Activated T-helper 17 cell treated with anti-CD3 and anti-CD28 coated beads, Interleukin-2, amount 50 U/mL, for 72 hours (primary cell): ENCODE measurements at regions not wholly inside any gene's neighbourhood (a gene's known extent, or its start where the extent isn't known, plus 50 kb on each side); places are given as distances from the start of the nearest gene placed in this dataset.
"Not testable (repeated sequence)": the region's sequence is repeated elsewhere in the genome, so short reads cannot be mapped to it uniquely, and the experiment has no call there.

Experiments
- ATAC-seq: fragments of 150-1000 bp; cut with Tn5 transposase; replicated peaks from 2 replicates; pipeline ENCODE4 v1.10.0; 2021; ENCODE audit warnings: mild to moderate bottlenecking, moderate library complexity
- H3K27ac Mint-ChIP-seq: one replicate; pipeline ENCODE4 v1.8.0; 2022; ENCODE audit warnings: mixed read lengths
- H3K27me3 Mint-ChIP-seq: one replicate; pipeline ENCODE4 v1.8.0; 2022; ENCODE audit warnings: mixed read lengths
- H3K36me3 Mint-ChIP-seq: one replicate; pipeline ENCODE4 v1.8.0; 2022; ENCODE audit warnings: low read depth, mild to moderate bottlenecking, mixed read lengths
- H3K4me1 Mint-ChIP-seq: one replicate; pipeline ENCODE4 v1.8.0; 2022; ENCODE audit warnings: mixed read lengths
- H3K4me3 Mint-ChIP-seq: one replicate; pipeline ENCODE4 v1.8.0; 2022; ENCODE audit warnings: mild to moderate bottlenecking, mixed read lengths
- H3K9me3 Mint-ChIP-seq: one replicate; pipeline ENCODE4 v1.8.0; 2022; ENCODE audit warnings: mixed read lengths

DNA sequence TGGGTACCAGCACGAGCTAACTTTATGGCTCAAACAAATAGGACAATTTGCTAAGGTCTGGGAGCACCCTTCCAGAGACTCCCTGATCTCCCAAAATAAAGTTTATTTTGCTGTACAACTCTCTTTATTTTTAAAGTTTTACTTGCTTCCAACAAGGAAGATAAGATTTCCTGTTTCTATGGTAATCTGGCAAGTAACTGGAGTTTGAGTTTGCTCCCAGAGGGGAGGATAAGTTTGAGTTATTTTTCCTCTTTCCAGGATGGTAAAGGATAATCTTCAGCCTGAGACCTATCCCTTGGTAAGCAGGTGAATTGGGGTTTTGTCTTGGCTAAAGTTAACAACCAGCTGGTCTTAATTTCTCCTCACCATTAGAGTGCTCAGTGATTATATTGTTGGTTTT, 1019.4 kb upstream of the ALCAM start:
- H3K4me3 Mint-ChIP-seq = no peak overlapping the region
- peaks cover 2% of the 10 kb centered on the region for H3K27me3 Mint-ChIP-seq
- no peak overlapping the region for H3K27ac Mint-ChIP-seq
- H3K9me3 Mint-ChIP-seq = no peaks in the 10 kb centered on the region
- no peaks in the 10 kb centered on the region for H3K36me3 Mint-ChIP-seq
- no peak for ATAC-seq
- H3K4me1 Mint-ChIP-seq = no peaks in the 10 kb centered on the region

GRCh38 chr3:104349836-104350235, 1016.9 kb upstream of the ALCAM start:
- Mint-ChIP-seq H3K36me3 (no peaks in the 10 kb centered on the region), H3K9me3 (no peaks in the 10 kb centered on the region), H3K4me1 (no peaks in the 10 kb centered on the region), H3K4me3 (no peak overlapping the region), H3K27ac (no peak overlapping the region), H3K27me3 (peaks cover 2% of the 10 kb centered on the region)
- no peak for ATAC-seq

GRCh38 chr3:104353951-104354350, 1012.8 kb upstream of the ALCAM start:
- ATAC-seq = no peak
- Mint-ChIP-seq H3K4me3 (no peak overlapping the region), H3K27me3 (no peaks in the 10 kb centered on the region), H3K4me1 (no peaks in the 10 kb centered on the region), H3K27ac (no peak overlapping the region), H3K9me3 (no peaks in the 10 kb centered on the region), H3K36me3 (no peaks in the 10 kb centered on the region)

GRCh38 chr3:104359546-104359945, 1007.2 kb upstream of the ALCAM start:
- Mint-ChIP-seq H3K4me1 (no peaks in the 10 kb centered on the region), H3K27ac (no peak overlapping the region), H3K4me3 (no peak overlapping the region), H3K36me3 (no peaks in the 10 kb centered on the region), H3K27me3 (no peaks in the 10 kb centered on the region), H3K9me3 (no peaks in the 10 kb centered on the region)
- no peak for ATAC-seq

GRCh38 chr3:104360038-104360437, 1006.7 kb upstream of the ALCAM start:
- no peaks in the 10 kb centered on the region for H3K36me3 Mint-ChIP-seq

DNA sequence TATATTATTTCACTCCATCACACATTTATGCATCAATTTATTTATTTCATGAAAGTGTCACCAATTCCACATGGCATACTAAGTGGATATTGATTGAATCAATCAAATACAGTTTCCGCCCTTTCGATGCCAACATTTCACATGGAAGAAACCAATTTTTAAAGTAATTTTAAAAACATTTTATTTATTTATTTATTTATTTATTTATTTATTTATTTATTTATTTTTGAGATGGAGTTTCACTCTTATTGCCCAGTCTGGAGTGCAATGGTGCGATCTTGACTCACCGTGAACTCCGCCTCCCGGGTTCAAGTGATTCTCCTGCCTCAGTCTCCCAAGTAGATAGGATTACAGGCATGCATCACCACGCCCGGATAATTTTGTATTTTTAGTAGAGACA, 1005.0 kb upstream of the ALCAM start:
- not testable (repeated sequence) for ATAC-seq, H3K4me1 Mint-ChIP-seq, H3K36me3 Mint-ChIP-seq, H3K4me3 Mint-ChIP-seq, H3K9me3 Mint-ChIP-seq, H3K27me3 Mint-ChIP-seq, H3K27ac Mint-ChIP-seq

More at GRCh38 chr3:104360038-104360437, 1006.7 kb upstream of the ALCAM start:
- Mint-ChIP-seq H3K4me1 (no peaks in the 10 kb centered on the region), H3K27me3 (no peaks in the 10 kb centered on the region), H3K27ac (no peak overlapping the region), H3K4me3 (no peak overlapping the region), H3K9me3 (no peaks in the 10 kb centered on the region)
- no peak for ATAC-seq

GRCh38 chr3:104362319-104362718, 1004.4 kb upstream of the ALCAM start:
- H3K36me3 Mint-ChIP-seq = no peaks in the 10 kb centered on the region
- H3K4me1 Mint-ChIP-seq = no peaks in the 10 kb centered on the region
- no peaks in the 10 kb centered on the region for H3K9me3 Mint-ChIP-seq

GRCh38 chr3:104367000-104367399, 999.7 kb upstream of the ALCAM start:
- no peaks in the 10 kb centered on the region for H3K4me1 Mint-ChIP-seq
- no peaks in the 10 kb centered on the region for H3K36me3 Mint-ChIP-seq
- no peak overlapping the region for H3K27ac Mint-ChIP-seq
- H3K4me3 Mint-ChIP-seq = no peak overlapping the region
- H3K9me3 Mint-ChIP-seq = no peaks in the 10 kb centered on the region
- no peaks in the 10 kb centered on the region for H3K27me3 Mint-ChIP-seq
- ATAC-seq = no peak

More at GRCh38 chr3:104362319-104362718, 1004.4 kb upstream of the ALCAM start:
- no peak for ATAC-seq
- Mint-ChIP-seq H3K27ac (no peak overlapping the region), H3K27me3 (no peaks in the 10 kb centered on the region), H3K4me3 (no peak overlapping the region)

DNA sequence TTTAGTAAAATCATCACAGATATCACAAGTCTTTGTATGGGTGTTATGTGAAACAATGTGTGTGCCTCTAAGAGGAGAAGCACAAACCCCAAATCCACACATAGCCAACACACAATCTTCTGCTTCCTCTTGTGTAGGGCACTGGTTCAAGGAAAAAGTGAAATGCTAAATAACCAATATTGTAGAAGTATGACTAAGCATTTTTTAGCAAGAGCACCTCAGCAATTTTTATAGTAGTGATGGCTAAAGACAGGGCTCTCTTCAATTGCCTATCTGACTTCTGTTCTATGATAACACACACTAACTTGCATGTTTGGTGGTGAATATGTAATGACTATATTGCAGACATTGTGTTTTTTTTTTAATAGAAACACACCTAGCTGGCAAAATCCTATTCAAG, 997.9 kb upstream of the ALCAM start:
- Mint-ChIP-seq H3K4me1 (no peaks in the 10 kb centered on the region), H3K4me3 (no peak overlapping the region), H3K9me3 (no peaks in the 10 kb centered on the region), H3K27ac (no peak overlapping the region), H3K27me3 (no peaks in the 10 kb centered on the region), H3K36me3 (no peaks in the 10 kb centered on the region)
- ATAC-seq = no peak

- ATAC-seq = no peak
- no peak overlapping the region for H3K4me3 Mint-ChIP-seq
- no peak overlapping the region for H3K27ac Mint-ChIP-seq
- H3K4me1 Mint-ChIP-seq = no peaks in the 10 kb centered on the region
- H3K36me3 Mint-ChIP-seq = no peaks in the 10 kb centered on the region
- H3K9me3 Mint-ChIP-seq = no peaks in the 10 kb centered on the region
- H3K27me3 Mint-ChIP-seq = peaks cover 4% of the 10 kb centered on the region
Measured at GRCh38 chr3:104385421-104385820, 981.3 kb upstream of the ALCAM start.

- Mint-ChIP-seq H3K4me3 (no peak overlapping the region), H3K9me3 (no peaks in the 10 kb centered on the region), H3K27ac (no peak overlapping the region), H3K36me3 (no peaks in the 10 kb centered on the region), H3K4me1 (no peaks in the 10 kb centered on the region), H3K27me3 (peaks cover 4% of the 10 kb centered on the region)
- ATAC-seq = no peak
Measured at GRCh38 chr3:104388619-104389018, 978.1 kb upstream of the ALCAM start.

GRCh38 chr3:104392327-104392726, 974.4 kb upstream of the ALCAM start:
- Mint-ChIP-seq H3K36me3 (no peaks in the 10 kb centered on the region), H3K4me1 (no peaks in the 10 kb centered on the region), H3K27ac (no peak overlapping the region), H3K27me3 (peaks cover 4% of the 10 kb centered on the region), H3K4me3 (no peak overlapping the region), H3K9me3 (no peaks in the 10 kb centered on the region)
- no peak for ATAC-seq

DNA sequence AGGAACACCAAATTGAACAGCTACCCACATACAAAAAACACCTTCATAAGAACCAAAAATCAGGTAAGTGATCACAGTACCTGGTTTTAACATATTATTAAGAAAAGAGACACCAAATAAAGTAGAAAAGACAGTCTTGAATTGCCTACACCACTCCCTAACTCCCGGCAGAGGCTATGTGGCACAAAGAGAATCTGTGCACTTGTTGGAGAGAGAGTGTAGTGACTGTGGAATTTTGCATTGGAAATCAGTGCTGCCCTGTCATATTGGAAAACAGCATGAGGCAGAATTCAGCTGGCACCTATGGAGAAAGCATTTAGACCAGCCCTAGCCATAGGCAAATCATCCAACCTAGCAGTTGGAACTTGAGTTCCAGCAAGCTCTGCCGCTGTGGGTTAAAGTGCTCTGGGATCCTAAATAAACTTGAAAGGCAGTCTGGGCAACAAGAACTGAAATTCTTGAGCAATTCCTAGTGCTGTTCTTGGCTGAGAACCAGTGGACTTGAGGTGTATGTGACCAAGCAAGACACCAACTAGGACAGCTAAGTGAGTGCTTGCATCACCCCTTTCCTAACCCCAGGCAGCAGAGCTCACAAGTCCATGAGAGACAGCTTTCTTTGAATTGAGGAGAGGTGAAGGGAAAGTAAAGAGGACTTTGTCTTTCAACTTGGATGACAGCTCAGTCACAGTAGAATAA, 969.6 kb upstream of the ALCAM start:
- no peaks in the 10 kb centered on the region for H3K27me3 Mint-ChIP-seq
- H3K4me1 Mint-ChIP-seq = no peaks in the 10 kb centered on the region
- ATAC-seq = no peak
- H3K4me3 Mint-ChIP-seq = no peak overlapping the region
- H3K27ac Mint-ChIP-seq = no peak overlapping the region
- peaks cover 8% of the 10 kb centered on the region for H3K9me3 Mint-ChIP-seq
- H3K36me3 Mint-ChIP-seq = no peaks in the 10 kb centered on the region

- H3K27ac Mint-ChIP-seq = no peak overlapping the region
- no peak overlapping the region for H3K4me3 Mint-ChIP-seq
Measured at GRCh38 chr3:104397713-104398112, 969.0 kb upstream of the ALCAM start.

DNA sequence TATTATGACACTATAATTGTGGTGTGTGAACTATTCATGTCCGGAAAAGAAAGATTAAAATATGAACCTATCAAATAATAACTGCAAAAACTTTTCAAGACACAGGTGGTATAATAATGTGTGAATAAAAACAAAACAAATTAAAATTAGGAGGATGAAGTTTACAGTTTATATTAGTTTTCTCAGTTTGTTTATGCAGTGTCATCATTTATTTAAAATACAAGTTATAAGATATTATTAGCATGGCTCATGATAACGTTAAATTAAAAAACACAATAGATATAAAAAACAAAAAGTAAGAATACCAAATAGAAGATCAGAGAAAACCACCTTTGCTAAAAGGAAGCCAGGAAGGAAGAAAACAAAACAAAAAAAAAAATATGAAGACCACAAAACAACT, 963.8 kb upstream of the ALCAM start:
- Mint-ChIP-seq H3K36me3 (no peaks in the 10 kb centered on the region), H3K9me3 (peaks cover 12% of the 10 kb centered on the region), H3K4me1 (no peaks in the 10 kb centered on the region), H3K27ac (no peak overlapping the region), H3K27me3 (no peaks in the 10 kb centered on the region), H3K4me3 (no peak overlapping the region)
- no peak for ATAC-seq

More at GRCh38 chr3:104397713-104398112, 969.0 kb upstream of the ALCAM start:
- Mint-ChIP-seq H3K27me3 (no peaks in the 10 kb centered on the region), H3K36me3 (no peaks in the 10 kb centered on the region), H3K4me1 (no peaks in the 10 kb centered on the region), H3K9me3 (peaks cover 8% of the 10 kb centered on the region)
- no peak for ATAC-seq

DNA sequence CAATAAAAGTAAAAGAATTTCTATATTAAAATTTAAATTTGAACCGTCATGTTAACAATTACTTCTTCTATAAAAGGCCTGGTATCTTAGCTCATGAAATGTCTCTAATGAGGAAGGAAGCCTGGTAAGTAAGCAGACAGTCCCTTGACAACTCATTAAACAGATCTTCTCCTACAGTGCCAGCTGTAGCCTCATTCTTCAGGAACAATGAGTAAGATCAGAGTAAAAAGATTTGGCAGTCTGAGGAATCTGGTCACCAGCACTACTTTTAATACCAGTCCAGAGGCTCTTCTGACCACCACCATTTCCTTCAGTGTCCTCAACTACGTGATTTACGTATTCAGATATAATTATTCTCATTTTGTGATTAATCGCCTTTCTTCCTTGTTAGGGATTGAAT, 955.0 kb upstream of the ALCAM start:
- ATAC-seq = no peak
- Mint-ChIP-seq H3K27ac (no peak overlapping the region), H3K36me3 (no peaks in the 10 kb centered on the region), H3K9me3 (no peaks in the 10 kb centered on the region), H3K4me3 (no peak overlapping the region), H3K4me1 (no peaks in the 10 kb centered on the region), H3K27me3 (no peaks in the 10 kb centered on the region)
